HEK293 (cell line): ENCODE measurements at regions not wholly inside any gene's neighbourhood (a gene's known extent, or its start where the extent isn't known, plus 50 kb on each side); places are given as distances from the start of the nearest gene placed in this dataset.

ENCODE experiments used
- CTCF ChIA-PET: fragments of 350-600 bp; formaldehyde crosslinking; extraction: SDS; loops from one replicate; lab custom pipeline; 2021; ENCODE audit warnings: antibody characterized with exemption; lab: Yijun Ruan, JAX
- POLR2A ChIA-PET: fragments of 300-600 bp; formaldehyde crosslinking; extraction: SDS; loops from one replicate; lab custom pipeline; 2020; ENCODE audit warnings: antibody characterized with exemption, inconsistent platforms; lab: Yijun Ruan, JAX
- H3K27ac ChIP-seq: fragments of 200-500 bp; sonication (Bioruptor generic); 2 replicates; pipeline ENCODE4 v1.5.1; 2014; ENCODE audit warnings: low read depth, low read length, control low read depth, inconsistent platforms; ENCODE audit errors: extremely low read depth
- H3K36me3 ChIP-seq, 2 experiments: fragments of 200-500 bp in 1 of 2; sonication (Bioruptor generic) in 1 of 2; 1 replicate in 1 of 2; 2 replicates in 1 of 2; pipeline ENCODE4 v1.5.1; 2014 to 2017; ENCODE audit warnings: inconsistent platforms in 2 of 2, low read length in 2 of 2; ENCODE audit not compliant: control insufficient read depth in 2 of 2, insufficient read depth in 1 of 2
- H3K4me1 ChIP-seq: fragments of 200-500 bp; sonication (Bioruptor generic); 2 replicates; pipeline ENCODE4 v1.5.1; 2014; ENCODE audit warnings: mild to moderate bottlenecking, low read length, inconsistent platforms; ENCODE audit not compliant: control insufficient read depth, insufficient read depth
- H3K4me3 ChIP-seq: 2 replicates; pipeline ENCODE4 v1.5.1; 2011; ENCODE audit warnings: low read depth, mild to moderate bottlenecking, control low read depth, low read length, moderate library complexity
- H3K9me3 ChIP-seq: fragments of 200-500 bp; sonication (Bioruptor generic); 2 replicates; pipeline ENCODE4 v1.5.1; 2014; ENCODE audit warnings: low read depth, low read length, inconsistent platforms; ENCODE audit not compliant: control insufficient read depth, insufficient read depth
- EGR2 ChIP-seq: fragments of 450-650 bp; formaldehyde crosslinking; IDR thresholded peaks from 2 replicates; pipeline ENCODE4 v1.5.1; 2016; ENCODE audit warnings: low read depth, missing biosample characterization, missing genetic modification characterization
- GLI4 ChIP-seq: fragments of 450-650 bp; formaldehyde crosslinking; IDR thresholded peaks from 2 replicates; pipeline ENCODE4 v1.5.1; 2016; ENCODE audit warnings: missing biosample characterization, missing genetic modification characterization
- KLF9 ChIP-seq: fragments of 450-650 bp; formaldehyde crosslinking; IDR thresholded peaks from 2 replicates; pipeline ENCODE4 v1.5.1; 2016; ENCODE audit warnings: missing biosample characterization, missing genetic modification characterization, low read depth
- MYNN ChIP-seq: fragments of 450-650 bp; formaldehyde crosslinking; IDR thresholded peaks from 2 replicates; pipeline ENCODE4 v1.5.1; 2016; ENCODE audit warnings: missing biosample characterization, missing genetic modification characterization, borderline replicate concordance
- SP2 ChIP-seq: fragments of 450-650 bp; formaldehyde crosslinking; IDR thresholded peaks from 2 replicates; pipeline ENCODE4 v1.5.1; 2016; ENCODE audit warnings: missing biosample characterization, missing genetic modification characterization
- ZFP69B ChIP-seq: fragments of 450-650 bp; formaldehyde crosslinking; IDR thresholded peaks from 2 replicates; pipeline ENCODE4 v1.5.1; 2016; ENCODE audit warnings: missing biosample characterization, missing genetic modification characterization
- ZNF121 ChIP-seq: fragments of 450-650 bp; formaldehyde crosslinking; IDR thresholded peaks from 2 replicates; pipeline ENCODE4 v1.5.1; 2016; ENCODE audit warnings: missing biosample characterization, missing genetic modification characterization
- ZNF202 ChIP-seq: fragments of 450-650 bp; formaldehyde crosslinking; IDR thresholded peaks from 2 replicates; pipeline ENCODE4 v1.5.1; 2016; ENCODE audit warnings: missing biosample characterization, missing genetic modification characterization, borderline replicate concordance
- ZNF292 ChIP-seq: fragments of 450-650 bp; formaldehyde crosslinking; IDR thresholded peaks from 2 replicates; pipeline ENCODE4 v1.5.1; 2016; ENCODE audit warnings: low read depth, missing biosample characterization, missing genetic modification characterization, borderline replicate concordance
- ZNF48 ChIP-seq: fragments of 450-650 bp; formaldehyde crosslinking; IDR thresholded peaks from 2 replicates; pipeline ENCODE4 v1.5.1; 2016; ENCODE audit warnings: missing biosample characterization, missing genetic modification characterization
- ZNF521 ChIP-seq: fragments of 450-650 bp; formaldehyde crosslinking; IDR thresholded peaks from 2 replicates; pipeline ENCODE4 v1.5.1; 2017; ENCODE audit warnings: missing biosample characterization, mild to moderate bottlenecking, missing genetic modification characterization
- ZNF670 ChIP-seq: fragments of 450-650 bp; formaldehyde crosslinking; IDR thresholded peaks from 2 replicates; pipeline ENCODE4 v1.5.1; 2016; ENCODE audit warnings: missing biosample characterization, missing genetic modification characterization, low read depth
- ZNF701 ChIP-seq: fragments of 450-650 bp; formaldehyde crosslinking; IDR thresholded peaks from 2 replicates; pipeline ENCODE4 v1.5.1; 2016; ENCODE audit warnings: missing biosample characterization, missing genetic modification characterization
- ZNF76 ChIP-seq: fragments of 450-650 bp; formaldehyde crosslinking; IDR thresholded peaks from 2 replicates; pipeline ENCODE4; 2016; ENCODE audit warnings: low read depth, missing biosample characterization, missing genetic modification characterization, borderline replicate concordance
- TF ChIP-seq, protein P1 (sequence below): fragments of 450-650 bp; formaldehyde crosslinking; IDR thresholded peaks from 2 replicates; pipeline ENCODE4 v1.5.1; 2016; ENCODE audit warnings: missing biosample characterization, missing genetic modification characterization
- TF ChIP-seq, protein P2 (sequence below): fragments of 450-650 bp; formaldehyde crosslinking; IDR thresholded peaks from 2 replicates; pipeline ENCODE4 v1.5.1; 2016; ENCODE audit warnings: missing biosample characterization, missing genetic modification characterization
- TF ChIP-seq, protein P3 (sequence below): fragments of 450-650 bp; formaldehyde crosslinking; IDR thresholded peaks from 2 replicates; pipeline ENCODE4 v1.5.1; 2017; ENCODE audit warnings: missing biosample characterization, missing genetic modification characterization
- TF ChIP-seq, protein P4 (sequence below): fragments of 450-650 bp; formaldehyde crosslinking; IDR thresholded peaks from 2 replicates; pipeline ENCODE4 v1.5.1; 2016; ENCODE audit warnings: missing biosample characterization, missing genetic modification characterization
- TF ChIP-seq, protein P5 (sequence below): sonication (generic); formaldehyde crosslinking; IDR thresholded peaks from 2 replicates; pipeline ENCODE4 v1.8.1; 2022; ENCODE audit warnings: mild to moderate bottlenecking, moderate library complexity, missing genetic modification reagents
- TF ChIP-seq, protein P6 (sequence below): fragments of 450-650 bp; formaldehyde crosslinking; IDR thresholded peaks from 2 replicates; pipeline ENCODE4 v1.5.1; 2017; ENCODE audit warnings: missing biosample characterization, missing genetic modification characterization
- TF ChIP-seq, protein P7 (sequence below): fragments of 450-650 bp; formaldehyde crosslinking; IDR thresholded peaks from 2 replicates; pipeline ENCODE4 v1.5.1; 2016; ENCODE audit warnings: missing biosample characterization, missing genetic modification characterization
- TF ChIP-seq, protein P8 (sequence below): fragments of 450-650 bp; formaldehyde crosslinking; IDR thresholded peaks from 2 replicates; pipeline ENCODE4 v1.5.1; 2017; ENCODE audit warnings: missing biosample characterization, missing genetic modification characterization

DNA sequence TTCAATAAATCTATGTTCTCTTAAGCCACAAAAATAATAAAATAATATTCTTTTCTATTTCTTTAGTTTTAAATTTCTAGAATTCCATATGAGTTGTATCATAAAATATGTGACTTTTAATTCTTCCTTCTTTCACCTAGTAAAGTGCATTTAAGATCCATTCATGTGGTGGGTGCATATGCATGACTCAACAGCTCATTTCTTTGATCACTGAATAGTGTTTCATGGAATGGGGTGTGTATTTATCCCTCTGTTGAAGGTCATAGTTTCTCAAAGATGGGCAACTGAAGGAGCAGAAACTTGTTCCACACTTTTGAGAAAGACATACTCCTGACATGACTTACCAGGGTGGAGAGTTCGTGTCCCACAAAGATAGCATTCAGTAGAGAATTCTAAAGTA, 1230.3 kb upstream of the AGA start (continued):
- TF ChIP-seq KLF9 (tag by site-specific recombination) (no peak), ZNF76 (no peak), ZNF292 (tag by site-specific recombination) (no peak), GLI4 (no peak)
- TF ChIP-seq, all 188 proteins: peak for 0

DNA sequence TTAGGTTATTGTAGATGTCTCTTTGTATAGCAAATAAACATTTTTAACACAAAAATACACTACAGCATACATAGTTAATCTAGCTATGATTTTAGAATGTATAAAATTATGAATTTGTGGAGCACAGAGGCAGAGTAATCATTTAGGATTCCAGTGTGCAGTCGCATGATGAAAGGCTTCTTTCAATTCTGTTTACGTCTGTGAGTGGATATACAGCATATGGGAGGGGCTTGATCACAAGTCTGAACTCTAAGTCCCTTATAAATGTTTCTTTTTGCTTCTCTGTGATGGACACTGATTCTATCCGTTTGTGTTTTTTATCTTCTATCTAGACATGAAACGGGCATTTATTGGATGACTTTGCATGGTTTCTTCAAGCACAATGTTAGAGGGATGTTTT, 1239.6 kb upstream of the AGA start:
- ChIA-PET CTCF (no interaction called here), POLR2A (no interaction called here)
- Histone ChIP-seq H3K9me3 (no peaks in the 10 kb centered on the region), H3K4me1 (no peaks in the 10 kb centered on the region), H3K36me3 (no peaks in the 10 kb centered on the region), H3K4me3 (no peak overlapping the region), H3K27ac (no peak overlapping the region)
- no peak for TF ChIP-seq ZNF48 (tag by site-specific recombination)
- TF ChIP-seq ZFP69B (tag by site-specific recombination): no peak
- TF ChIP-seq, protein P1, sequence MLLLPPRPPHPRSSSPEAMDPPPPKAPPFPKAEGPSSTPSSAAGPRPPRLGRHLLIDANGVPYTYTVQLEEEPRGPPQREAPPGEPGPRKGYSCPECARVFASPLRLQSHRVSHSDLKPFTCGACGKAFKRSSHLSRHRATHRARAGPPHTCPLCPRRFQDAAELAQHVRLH: no peak
- no peak for TF ChIP-seq SP2 (tag by site-specific recombination)
- no peak for TF ChIP-seq ZNF121
- no peak for TF ChIP-seq ZNF521
- TF ChIP-seq, protein P2, sequence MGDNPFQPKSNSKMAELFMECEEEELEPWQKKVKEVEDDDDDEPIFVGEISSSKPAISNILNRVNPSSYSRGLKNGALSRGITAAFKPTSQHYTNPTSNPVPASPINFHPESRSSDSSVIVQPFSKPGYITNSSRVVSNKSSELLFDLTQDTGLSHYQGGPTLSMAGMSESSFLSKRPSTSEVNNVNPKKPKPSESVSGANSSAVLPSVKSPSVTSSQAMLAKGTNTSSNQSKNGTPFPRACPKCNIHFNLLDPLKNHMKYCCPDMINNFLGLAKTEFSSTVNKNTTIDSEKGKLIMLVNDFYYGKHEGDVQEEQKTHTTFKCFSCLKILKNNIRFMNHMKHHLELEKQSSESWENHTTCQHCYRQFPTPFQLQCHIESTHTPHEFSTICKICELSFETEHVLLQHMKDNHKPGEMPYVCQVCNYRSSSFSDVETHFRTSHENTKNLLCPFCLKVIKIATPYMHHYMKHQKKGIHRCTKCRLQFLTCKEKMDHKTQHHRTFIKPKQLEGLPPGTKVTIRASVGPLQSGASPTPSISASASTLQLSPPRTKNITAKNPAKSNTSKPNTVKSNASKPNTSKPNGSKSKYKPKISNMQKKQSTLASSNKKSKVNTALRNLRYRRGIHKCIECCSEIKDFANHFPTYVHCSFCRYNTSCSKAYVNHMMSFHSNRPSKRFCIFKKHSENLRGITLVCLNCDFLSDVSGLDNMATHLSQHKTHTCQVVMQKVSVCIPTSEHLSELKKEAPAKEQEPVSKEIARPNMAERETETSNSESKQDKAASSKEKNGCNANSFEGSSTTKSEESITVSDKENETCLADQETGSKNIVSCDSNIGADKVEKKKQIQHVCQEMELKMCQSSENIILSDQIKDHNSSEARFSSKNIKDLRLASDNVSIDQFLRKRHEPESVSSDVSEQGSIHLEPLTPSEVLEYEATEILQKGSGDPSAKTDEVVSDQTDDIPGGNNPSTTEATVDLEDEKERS (tag by site-specific recombination): no peak
- TF ChIP-seq, protein P3, sequence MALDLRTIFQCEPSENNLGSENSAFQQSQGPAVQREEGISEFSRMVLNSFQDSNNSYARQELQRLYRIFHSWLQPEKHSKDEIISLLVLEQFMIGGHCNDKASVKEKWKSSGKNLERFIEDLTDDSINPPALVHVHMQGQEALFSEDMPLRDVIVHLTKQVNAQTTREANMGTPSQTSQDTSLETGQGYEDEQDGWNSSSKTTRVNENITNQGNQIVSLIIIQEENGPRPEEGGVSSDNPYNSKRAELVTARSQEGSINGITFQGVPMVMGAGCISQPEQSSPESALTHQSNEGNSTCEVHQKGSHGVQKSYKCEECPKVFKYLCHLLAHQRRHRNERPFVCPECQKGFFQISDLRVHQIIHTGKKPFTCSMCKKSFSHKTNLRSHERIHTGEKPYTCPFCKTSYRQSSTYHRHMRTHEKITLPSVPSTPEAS: no peak
- TF ChIP-seq, protein P4, sequence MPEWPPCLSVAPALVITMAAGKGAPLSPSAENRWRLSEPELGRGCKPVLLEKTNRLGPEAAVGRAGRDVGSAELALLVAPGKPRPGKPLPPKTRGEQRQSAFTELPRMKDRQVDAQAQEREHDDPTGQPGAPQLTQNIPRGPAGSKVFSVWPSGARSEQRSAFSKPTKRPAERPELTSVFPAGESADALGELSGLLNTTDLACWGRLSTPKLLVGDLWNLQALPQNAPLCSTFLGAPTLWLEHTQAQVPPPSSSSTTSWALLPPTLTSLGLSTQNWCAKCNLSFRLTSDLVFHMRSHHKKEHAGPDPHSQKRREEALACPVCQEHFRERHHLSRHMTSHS (tag by site-specific recombination): no peak

DNA sequence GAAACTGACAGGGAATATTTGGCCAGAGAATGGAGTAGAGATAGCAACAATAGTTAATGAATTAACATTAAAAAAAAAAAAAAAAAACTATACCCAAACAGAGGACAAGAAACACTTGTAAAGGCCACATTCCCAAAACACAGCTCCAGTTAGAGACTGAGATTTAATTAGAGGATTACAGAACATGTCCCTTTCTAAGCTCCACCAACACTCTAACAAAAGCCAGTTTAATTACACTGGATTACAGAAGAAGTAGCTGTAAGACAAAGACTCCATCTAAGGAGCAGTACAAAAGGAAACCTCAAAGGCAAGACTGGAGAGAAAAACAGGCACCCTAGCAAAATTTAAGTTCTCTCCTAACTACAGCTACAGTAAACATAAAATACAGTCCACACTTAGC, 1247.7 kb upstream of the AGA start:
- CTCF ChIA-PET: no interaction called here
- no peak overlapping the region for H3K4me3 ChIP-seq
- TF ChIP-seq, protein P5, sequence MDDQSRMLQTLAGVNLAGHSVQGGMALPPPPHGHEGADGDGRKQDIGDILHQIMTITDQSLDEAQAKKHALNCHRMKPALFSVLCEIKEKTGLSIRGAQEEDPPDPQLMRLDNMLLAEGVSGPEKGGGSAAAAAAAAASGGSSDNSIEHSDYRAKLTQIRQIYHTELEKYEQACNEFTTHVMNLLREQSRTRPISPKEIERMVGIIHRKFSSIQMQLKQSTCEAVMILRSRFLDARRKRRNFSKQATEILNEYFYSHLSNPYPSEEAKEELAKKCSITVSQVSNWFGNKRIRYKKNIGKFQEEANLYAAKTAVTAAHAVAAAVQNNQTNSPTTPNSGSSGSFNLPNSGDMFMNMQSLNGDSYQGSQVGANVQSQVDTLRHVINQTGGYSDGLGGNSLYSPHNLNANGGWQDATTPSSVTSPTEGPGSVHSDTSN: no peak
- TF ChIP-seq, protein P6, sequence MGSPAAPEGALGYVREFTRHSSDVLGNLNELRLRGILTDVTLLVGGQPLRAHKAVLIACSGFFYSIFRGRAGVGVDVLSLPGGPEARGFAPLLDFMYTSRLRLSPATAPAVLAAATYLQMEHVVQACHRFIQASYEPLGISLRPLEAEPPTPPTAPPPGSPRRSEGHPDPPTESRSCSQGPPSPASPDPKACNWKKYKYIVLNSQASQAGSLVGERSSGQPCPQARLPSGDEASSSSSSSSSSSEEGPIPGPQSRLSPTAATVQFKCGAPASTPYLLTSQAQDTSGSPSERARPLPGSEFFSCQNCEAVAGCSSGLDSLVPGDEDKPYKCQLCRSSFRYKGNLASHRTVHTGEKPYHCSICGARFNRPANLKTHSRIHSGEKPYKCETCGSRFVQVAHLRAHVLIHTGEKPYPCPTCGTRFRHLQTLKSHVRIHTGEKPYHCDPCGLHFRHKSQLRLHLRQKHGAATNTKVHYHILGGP (tag by site-specific recombination): no peak
- TF ChIP-seq EGR2 (tag by site-specific recombination) (no peak), ZNF670 (no peak), ZNF202 (tag by site-specific recombination) (no peak), ZNF701 (tag by site-specific recombination) (no peak), MYNN (tag by site-specific recombination) (no peak)
- TF ChIP-seq, protein P7, sequence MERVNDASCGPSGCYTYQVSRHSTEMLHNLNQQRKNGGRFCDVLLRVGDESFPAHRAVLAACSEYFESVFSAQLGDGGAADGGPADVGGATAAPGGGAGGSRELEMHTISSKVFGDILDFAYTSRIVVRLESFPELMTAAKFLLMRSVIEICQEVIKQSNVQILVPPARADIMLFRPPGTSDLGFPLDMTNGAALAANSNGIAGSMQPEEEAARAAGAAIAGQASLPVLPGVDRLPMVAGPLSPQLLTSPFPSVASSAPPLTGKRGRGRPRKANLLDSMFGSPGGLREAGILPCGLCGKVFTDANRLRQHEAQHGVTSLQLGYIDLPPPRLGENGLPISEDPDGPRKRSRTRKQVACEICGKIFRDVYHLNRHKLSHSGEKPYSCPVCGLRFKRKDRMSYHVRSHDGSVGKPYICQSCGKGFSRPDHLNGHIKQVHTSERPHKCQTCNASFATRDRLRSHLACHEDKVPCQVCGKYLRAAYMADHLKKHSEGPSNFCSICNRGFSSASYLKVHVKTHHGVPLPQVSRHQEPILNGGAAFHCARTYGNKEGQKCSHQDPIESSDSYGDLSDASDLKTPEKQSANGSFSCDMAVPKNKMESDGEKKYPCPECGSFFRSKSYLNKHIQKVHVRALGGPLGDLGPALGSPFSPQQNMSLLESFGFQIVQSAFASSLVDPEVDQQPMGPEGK (tag by site-specific recombination): no peak
- TF ChIP-seq, protein P8, sequence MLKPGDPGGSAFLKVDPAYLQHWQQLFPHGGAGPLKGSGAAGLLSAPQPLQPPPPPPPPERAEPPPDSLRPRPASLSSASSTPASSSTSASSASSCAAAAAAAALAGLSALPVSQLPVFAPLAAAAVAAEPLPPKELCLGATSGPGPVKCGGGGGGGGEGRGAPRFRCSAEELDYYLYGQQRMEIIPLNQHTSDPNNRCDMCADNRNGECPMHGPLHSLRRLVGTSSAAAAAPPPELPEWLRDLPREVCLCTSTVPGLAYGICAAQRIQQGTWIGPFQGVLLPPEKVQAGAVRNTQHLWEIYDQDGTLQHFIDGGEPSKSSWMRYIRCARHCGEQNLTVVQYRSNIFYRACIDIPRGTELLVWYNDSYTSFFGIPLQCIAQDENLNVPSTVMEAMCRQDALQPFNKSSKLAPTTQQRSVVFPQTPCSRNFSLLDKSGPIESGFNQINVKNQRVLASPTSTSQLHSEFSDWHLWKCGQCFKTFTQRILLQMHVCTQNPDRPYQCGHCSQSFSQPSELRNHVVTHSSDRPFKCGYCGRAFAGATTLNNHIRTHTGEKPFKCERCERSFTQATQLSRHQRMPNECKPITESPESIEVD (tag by site-specific recombination): no peak

More for the DNA sequence above, 1247.7 kb upstream of the AGA start:
- Histone ChIP-seq H3K4me1 (no peaks in the 10 kb centered on the region), H3K9me3 (no peaks in the 10 kb centered on the region), H3K27ac (no peak overlapping the region), H3K36me3 (no peaks in the 10 kb centered on the region)
- POLR2A ChIA-PET: no interaction called here
